WTC11 (cell line): ENCODE measurements at regions not wholly inside any gene's neighbourhood (a gene's known extent, or its start where the extent isn't known, plus 50 kb on each side); places are given as distances from the start of the nearest gene placed in this dataset.

ENCODE experiments used
- ATAC-seq: fragments of 200-7000 bp; cut with Tn5 transposase; 2 replicates; pipeline ENCODE4 v1.10.0; 2021; ENCODE audit warnings: mild to moderate bottlenecking, moderate library complexity
- CTCF ChIA-PET: fragments of 300-600 bp; sonication (Branson Sonifier 250); formaldehyde crosslinking; loops from one replicate; lab custom pipeline; 2021; ENCODE audit warnings: antibody characterized with exemption; lab: Charles Lee
- POLR2A ChIA-PET: fragments of 350-600 bp; sonication (Branson Sonifier 250); formaldehyde crosslinking; loops from one replicate; lab custom pipeline; 2021; ENCODE audit warnings: antibody characterized with exemption; lab: Charles Lee
- DNase-seq: peaks from one replicate; pipeline ENCODE4 v3.0.0; 2021; ENCODE audit warnings: low spot score
- H3K27ac Mint-ChIP-seq: 2 replicates; pipeline ENCODE4 v1.8.0; 2021; ENCODE audit warnings: mixed read lengths
- H3K27me3 Mint-ChIP-seq: 2 replicates; pipeline ENCODE4 v1.8.0; 2021; ENCODE audit warnings: low read depth, mild to moderate bottlenecking, moderate library complexity, mixed read lengths
- H3K36me3 Mint-ChIP-seq: 2 replicates; pipeline ENCODE4 v1.8.0; 2021; ENCODE audit warnings: mixed read lengths
- H3K4me1 Mint-ChIP-seq: 2 replicates; pipeline ENCODE4 v1.8.0; 2022; ENCODE audit warnings: mixed read lengths
- H3K4me3 Mint-ChIP-seq: 2 replicates; pipeline ENCODE4 v1.8.0; 2021; ENCODE audit warnings: mild to moderate bottlenecking, moderate library complexity, mixed read lengths
- H3K9me3 Mint-ChIP-seq: 2 replicates; pipeline ENCODE4 v1.8.0; 2021; ENCODE audit warnings: mixed read lengths
- CREB1 ChIP-seq: sonication (generic); formaldehyde crosslinking; IDR thresholded peaks from 2 replicates; pipeline ENCODE4 v1.8.0; 2023; ENCODE audit warnings: mild to moderate bottlenecking, missing genetic modification reagents
- NFATC4 ChIP-seq: fragments of 250-450 bp; sonication (Bioruptor Pico); IDR thresholded peaks from 2 replicates; pipeline ENCODE4 v1.9.0; 2021; ENCODE audit warnings: mild to moderate bottlenecking
- NFYB ChIP-seq: sonication (generic); formaldehyde crosslinking; conservative IDR thresholded peaks from 2 replicates; pipeline ENCODE4 v1.8.0; 2022; ENCODE audit warnings: low read depth, missing genetic modification reagents
- OVOL2 ChIP-seq: fragments of 250-450 bp; sonication (Bioruptor Pico); IDR thresholded peaks from 2 replicates; pipeline ENCODE4 v1.9.0; 2021; ENCODE audit warnings: mild to moderate bottlenecking, borderline replicate concordance
- RORB ChIP-seq: fragments of 250-450 bp; sonication (Bioruptor Pico); IDR thresholded peaks from 2 replicates; pipeline ENCODE4 v1.9.0; 2021; ENCODE audit warnings: mild to moderate bottlenecking
- SP1 ChIP-seq: sonication (generic); formaldehyde crosslinking; conservative IDR thresholded peaks from 2 replicates; pipeline ENCODE4 v1.8.1; 2022; ENCODE audit warnings: missing genetic modification reagents
- ZNF317 ChIP-seq: sonication (generic); formaldehyde crosslinking; IDR thresholded peaks from 2 replicates; pipeline ENCODE4 v1.8.1; 2023; ENCODE audit warnings: low read depth, mild to moderate bottlenecking, moderate library complexity, missing genetic modification reagents, borderline replicate concordance
- ZNF396 ChIP-seq: fragments of 250-450 bp; sonication (Bioruptor Pico); IDR thresholded peaks from 2 replicates; pipeline ENCODE4 v1.8.0; 2021; ENCODE audit warnings: mild to moderate bottlenecking, moderate library complexity, borderline replicate concordance
- TF ChIP-seq, protein P1 (sequence below): fragments of 250-450 bp; sonication (Bioruptor Pico); IDR thresholded peaks from 2 replicates; pipeline ENCODE4 v1.9.0; 2021; ENCODE audit warnings: mild to moderate bottlenecking
- TF ChIP-seq, protein P2 (sequence below): sonication (generic); formaldehyde crosslinking; IDR thresholded peaks from 2 replicates; pipeline ENCODE4 v1.8.1; 2023; ENCODE audit warnings: mild to moderate bottlenecking, missing genetic modification reagents, moderate library complexity
- TF ChIP-seq, protein P3 (sequence below): sonication (generic); formaldehyde crosslinking; IDR thresholded peaks from 2 replicates; pipeline ENCODE4 v1.8.1; 2022; ENCODE audit warnings: mild to moderate bottlenecking, moderate library complexity, missing genetic modification reagents
- TF ChIP-seq, protein P4 (sequence below): fragments of 250-450 bp; sonication (Bioruptor Pico); IDR thresholded peaks from 2 replicates; pipeline ENCODE4 v1.9.0; 2021; ENCODE audit warnings: moderate library complexity, mild to moderate bottlenecking, inconsistent platforms, borderline replicate concordance
- TF ChIP-seq, protein P5 (sequence below): sonication (generic); formaldehyde crosslinking; IDR thresholded peaks from 2 replicates; pipeline ENCODE4 v1.8.1; 2023; ENCODE audit warnings: mild to moderate bottlenecking, moderate library complexity, missing genetic modification reagents
- TF ChIP-seq, protein P6 (sequence below): sonication (generic); formaldehyde crosslinking; IDR thresholded peaks from 2 replicates; pipeline ENCODE4 v1.8.1; 2023; ENCODE audit warnings: mild to moderate bottlenecking, missing genetic modification reagents

DNA sequence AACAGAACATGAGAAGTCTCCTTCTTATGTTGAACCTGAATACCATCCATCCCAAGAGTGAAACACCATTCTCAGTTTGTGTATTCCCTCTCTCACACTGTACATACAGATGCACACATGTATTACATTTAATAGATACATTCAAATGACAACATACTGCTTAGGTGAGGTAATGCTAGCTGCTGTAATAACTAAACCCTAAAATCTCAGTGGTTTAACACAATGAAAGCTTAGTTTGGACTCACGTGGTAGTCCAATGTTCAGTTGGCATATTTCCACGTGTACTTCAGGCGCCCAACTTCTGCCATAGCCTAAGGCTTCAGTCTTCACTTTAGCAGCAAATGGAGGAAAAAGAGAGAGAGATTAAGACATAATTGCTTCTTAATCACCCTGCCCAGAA is 351.1 kb upstream of the PMFBP1 start:
- Mint-ChIP-seq H3K4me1 (no peaks in the 10 kb centered on the region), H3K27me3 (no peaks in the 10 kb centered on the region), H3K27ac (no peak overlapping the region), H3K4me3 (no peak overlapping the region), H3K9me3 (peaks cover 62% of the 10 kb centered on the region), H3K36me3 (peaks cover 51% of the 10 kb centered on the region)
- POLR2A ChIA-PET: no interaction called here
- no peak for DNase-seq
- CTCF ChIA-PET: no interaction called here
- no peak for ATAC-seq
- no peak for TF ChIP-seq NFYB (CRISPR knock-in tag)
- TF ChIP-seq, protein P1, sequence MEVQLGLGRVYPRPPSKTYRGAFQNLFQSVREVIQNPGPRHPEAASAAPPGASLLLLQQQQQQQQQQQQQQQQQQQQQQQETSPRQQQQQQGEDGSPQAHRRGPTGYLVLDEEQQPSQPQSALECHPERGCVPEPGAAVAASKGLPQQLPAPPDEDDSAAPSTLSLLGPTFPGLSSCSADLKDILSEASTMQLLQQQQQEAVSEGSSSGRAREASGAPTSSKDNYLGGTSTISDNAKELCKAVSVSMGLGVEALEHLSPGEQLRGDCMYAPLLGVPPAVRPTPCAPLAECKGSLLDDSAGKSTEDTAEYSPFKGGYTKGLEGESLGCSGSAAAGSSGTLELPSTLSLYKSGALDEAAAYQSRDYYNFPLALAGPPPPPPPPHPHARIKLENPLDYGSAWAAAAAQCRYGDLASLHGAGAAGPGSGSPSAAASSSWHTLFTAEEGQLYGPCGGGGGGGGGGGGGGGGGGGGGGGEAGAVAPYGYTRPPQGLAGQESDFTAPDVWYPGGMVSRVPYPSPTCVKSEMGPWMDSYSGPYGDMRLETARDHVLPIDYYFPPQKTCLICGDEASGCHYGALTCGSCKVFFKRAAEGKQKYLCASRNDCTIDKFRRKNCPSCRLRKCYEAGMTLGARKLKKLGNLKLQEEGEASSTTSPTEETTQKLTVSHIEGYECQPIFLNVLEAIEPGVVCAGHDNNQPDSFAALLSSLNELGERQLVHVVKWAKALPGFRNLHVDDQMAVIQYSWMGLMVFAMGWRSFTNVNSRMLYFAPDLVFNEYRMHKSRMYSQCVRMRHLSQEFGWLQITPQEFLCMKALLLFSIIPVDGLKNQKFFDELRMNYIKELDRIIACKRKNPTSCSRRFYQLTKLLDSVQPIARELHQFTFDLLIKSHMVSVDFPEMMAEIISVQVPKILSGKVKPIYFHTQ (CRISPR knock-in tag): no peak
- no peak for TF ChIP-seq SP1 (CRISPR knock-in tag)
- TF ChIP-seq, protein P2, sequence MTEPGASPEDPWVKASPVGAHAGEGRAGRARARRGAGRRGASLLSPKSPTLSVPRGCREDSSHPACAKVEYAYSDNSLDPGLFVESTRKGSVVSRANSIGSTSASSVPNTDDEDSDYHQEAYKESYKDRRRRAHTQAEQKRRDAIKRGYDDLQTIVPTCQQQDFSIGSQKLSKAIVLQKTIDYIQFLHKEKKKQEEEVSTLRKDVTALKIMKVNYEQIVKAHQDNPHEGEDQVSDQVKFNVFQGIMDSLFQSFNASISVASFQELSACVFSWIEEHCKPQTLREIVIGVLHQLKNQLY (CRISPR knock-in tag): no peak
- no peak for TF ChIP-seq ZNF317 (CRISPR knock-in tag)
- TF ChIP-seq, all 79 proteins: peak for 0

DNA sequence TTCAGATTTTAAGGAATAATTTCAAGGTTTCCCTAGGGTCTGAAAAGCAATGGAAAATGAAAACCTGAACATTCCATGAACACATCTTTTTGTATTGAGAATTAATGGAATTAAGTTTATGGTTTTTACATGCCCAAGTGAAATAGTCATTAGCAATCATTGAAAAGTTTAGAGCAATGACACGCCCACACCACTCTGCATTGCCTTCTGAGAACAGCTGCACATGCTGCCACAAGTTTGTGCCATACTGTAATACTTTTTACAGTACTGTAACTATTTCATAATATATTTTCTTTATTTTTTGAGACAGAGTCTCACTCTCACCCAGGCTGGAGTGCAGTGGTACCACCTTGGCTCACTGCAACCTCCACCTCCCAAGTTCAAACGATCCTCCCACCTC is 345.2 kb upstream of the PMFBP1 start:
- H3K4me3 Mint-ChIP-seq: no peak overlapping the region
- ATAC-seq: no peak
- TF ChIP-seq, protein P3, sequence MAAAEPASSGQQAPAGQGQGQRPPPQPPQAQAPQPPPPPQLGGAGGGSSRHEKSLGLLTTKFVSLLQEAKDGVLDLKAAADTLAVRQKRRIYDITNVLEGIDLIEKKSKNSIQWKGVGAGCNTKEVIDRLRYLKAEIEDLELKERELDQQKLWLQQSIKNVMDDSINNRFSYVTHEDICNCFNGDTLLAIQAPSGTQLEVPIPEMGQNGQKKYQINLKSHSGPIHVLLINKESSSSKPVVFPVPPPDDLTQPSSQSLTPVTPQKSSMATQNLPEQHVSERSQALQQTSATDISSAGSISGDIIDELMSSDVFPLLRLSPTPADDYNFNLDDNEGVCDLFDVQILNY (CRISPR knock-in tag): no peak
- TF ChIP-seq, all 79 proteins: peak for 0
- CTCF ChIA-PET: no interaction called here
- peaks cover 21% of the 10 kb centered on the region for H3K36me3 Mint-ChIP-seq
- POLR2A ChIA-PET: no interaction called here
- H3K4me1 Mint-ChIP-seq: no peaks in the 10 kb centered on the region
- peaks cover 19% of the 10 kb centered on the region for H3K9me3 Mint-ChIP-seq
- H3K27ac Mint-ChIP-seq: no peak overlapping the region
- DNase-seq: no peak
- H3K27me3 Mint-ChIP-seq: no peaks in the 10 kb centered on the region

DNA sequence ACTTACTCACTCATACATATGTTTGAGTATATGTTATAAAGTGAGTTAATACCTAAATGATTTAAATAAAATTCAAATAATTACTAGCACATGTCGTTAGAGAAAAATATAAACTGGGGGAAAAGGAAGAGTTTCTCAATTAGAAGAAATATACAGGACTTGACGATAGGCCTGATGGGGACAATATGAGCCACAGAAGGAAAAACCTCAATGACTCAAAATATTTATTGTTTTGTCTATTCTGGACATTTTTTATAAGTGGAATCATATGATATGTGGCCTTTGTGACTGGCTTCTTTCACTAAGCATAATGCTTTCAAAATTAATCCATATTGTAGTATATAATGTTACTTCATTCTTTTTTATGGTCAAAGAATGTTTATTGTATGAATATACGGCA is 339.2 kb upstream of the PMFBP1 start:
- ATAC-seq (no peak), DNase-seq (no peak)
- no peaks in the 10 kb centered on the region for H3K4me1 Mint-ChIP-seq
- H3K36me3 Mint-ChIP-seq: peaks cover 4% of the 10 kb centered on the region
- H3K27ac Mint-ChIP-seq: no peak overlapping the region
- no peak overlapping the region for H3K4me3 Mint-ChIP-seq
- POLR2A ChIA-PET: no interaction called here
- peaks cover 7% of the 10 kb centered on the region for H3K9me3 Mint-ChIP-seq
- CTCF ChIA-PET: no interaction called here
- no peak for TF ChIP-seq CREB1 (CRISPR knock-in tag)
- no peak for TF ChIP-seq ZNF396 (CRISPR knock-in tag)
- TF ChIP-seq RORB (CRISPR knock-in tag): no peak
- no peak for TF ChIP-seq NFATC4 (CRISPR knock-in tag)
- no peak for TF ChIP-seq OVOL2
- TF ChIP-seq, protein P4, sequence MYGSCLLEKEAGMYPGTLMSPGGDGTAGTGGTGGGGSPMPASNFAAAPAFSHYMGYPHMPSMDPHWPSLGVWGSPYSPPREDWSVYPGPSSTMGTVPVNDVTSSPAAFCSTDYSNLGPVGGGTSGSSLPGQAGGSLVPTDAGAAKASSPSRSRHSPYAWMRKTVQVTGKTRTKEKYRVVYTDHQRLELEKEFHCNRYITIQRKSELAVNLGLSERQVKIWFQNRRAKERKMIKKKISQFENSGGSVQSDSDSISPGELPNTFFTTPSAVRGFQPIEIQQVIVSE (CRISPR knock-in tag): no peak
- TF ChIP-seq, protein P5, sequence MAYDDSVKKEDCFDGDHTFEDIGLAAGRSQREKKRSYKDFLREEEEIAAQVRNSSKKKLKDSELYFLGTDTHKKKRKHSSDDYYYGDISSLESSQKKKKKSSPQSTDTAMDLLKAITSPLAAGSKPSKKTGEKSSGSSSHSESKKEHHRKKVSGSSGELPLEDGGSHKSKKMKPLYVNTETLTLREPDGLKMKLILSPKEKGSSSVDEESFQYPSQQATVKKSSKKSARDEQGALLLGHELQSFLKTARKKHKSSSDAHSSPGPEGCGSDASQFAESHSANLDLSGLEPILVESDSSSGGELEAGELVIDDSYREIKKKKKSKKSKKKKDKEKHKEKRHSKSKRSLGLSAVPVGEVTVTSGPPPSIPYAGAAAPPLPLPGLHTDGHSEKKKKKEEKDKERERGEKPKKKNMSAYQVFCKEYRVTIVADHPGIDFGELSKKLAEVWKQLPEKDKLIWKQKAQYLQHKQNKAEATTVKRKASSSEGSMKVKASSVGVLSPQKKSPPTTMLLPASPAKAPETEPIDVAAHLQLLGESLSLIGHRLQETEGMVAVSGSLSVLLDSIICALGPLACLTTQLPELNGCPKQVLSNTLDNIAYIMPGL (CRISPR knock-in tag): no peak
- TF ChIP-seq, protein P6, sequence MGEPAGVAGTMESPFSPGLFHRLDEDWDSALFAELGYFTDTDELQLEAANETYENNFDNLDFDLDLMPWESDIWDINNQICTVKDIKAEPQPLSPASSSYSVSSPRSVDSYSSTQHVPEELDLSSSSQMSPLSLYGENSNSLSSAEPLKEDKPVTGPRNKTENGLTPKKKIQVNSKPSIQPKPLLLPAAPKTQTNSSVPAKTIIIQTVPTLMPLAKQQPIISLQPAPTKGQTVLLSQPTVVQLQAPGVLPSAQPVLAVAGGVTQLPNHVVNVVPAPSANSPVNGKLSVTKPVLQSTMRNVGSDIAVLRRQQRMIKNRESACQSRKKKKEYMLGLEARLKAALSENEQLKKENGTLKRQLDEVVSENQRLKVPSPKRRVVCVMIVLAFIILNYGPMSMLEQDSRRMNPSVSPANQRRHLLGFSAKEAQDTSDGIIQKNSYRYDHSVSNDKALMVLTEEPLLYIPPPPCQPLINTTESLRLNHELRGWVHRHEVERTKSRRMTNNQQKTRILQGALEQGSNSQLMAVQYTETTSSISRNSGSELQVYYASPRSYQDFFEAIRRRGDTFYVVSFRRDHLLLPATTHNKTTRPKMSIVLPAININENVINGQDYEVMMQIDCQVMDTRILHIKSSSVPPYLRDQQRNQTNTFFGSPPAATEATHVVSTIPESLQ (CRISPR knock-in tag): no peak
- H3K27me3 Mint-ChIP-seq: no peaks in the 10 kb centered on the region
